GM23338 (cell line): ENCODE measurements at regions not wholly inside any gene's neighbourhood (a gene's known extent, or its start where the extent isn't known, plus 50 kb on each side); places are given as distances from the start of the nearest gene placed in this dataset. TPM values are rescaled to one million over a fixed set of nuclear protein-coding genes. Genes with fewer than 3 reads are reported as not detected.
A peak's percentile ranks its signal among the peaks of the same experiment; 100 is the strongest.

Experiments
- small RNA-seq: library from RNA; depleted of rRNA; stranded (forward); fragments of <200 nt; gene quantifications from one replicate; pipeline ENCODE3, GENCODE V24; 2014; ENCODE audit warnings: low replicate concordance

Small RNA genes in the stretch of these regions (small RNA-seq; reads per million reads assigned to genes)
- gene AC091979.2: not detected
- 21.7 reads per million, percentile 98 among the genes with 10 or more reads in this experiment for gene RNU2-48P
